GM12874 (cell line): ENCODE measurements at regions not wholly inside any gene's neighbourhood (a gene's known extent, or its start where the extent isn't known, plus 50 kb on each side); places are given as distances from the start of the nearest gene placed in this dataset.

Experiments
- CTCF ChIP-seq: IDR thresholded peaks from 2 replicates; pipeline ENCODE4 v1.5.1; 2011; ENCODE audit warnings: low read depth, mild to moderate bottlenecking, control low read depth, low read length, moderate library complexity; ENCODE audit not compliant: insufficient read depth

- TF ChIP-seq CTCF: no peak
Measured at GRCh38 chr11:96466607-96467006, 76.8 kb downstream of the JRKL start.

- TF ChIP-seq CTCF: no peak
Measured at GRCh38 chr11:96469776-96470175, 80.0 kb downstream of the JRKL start.

DNA sequence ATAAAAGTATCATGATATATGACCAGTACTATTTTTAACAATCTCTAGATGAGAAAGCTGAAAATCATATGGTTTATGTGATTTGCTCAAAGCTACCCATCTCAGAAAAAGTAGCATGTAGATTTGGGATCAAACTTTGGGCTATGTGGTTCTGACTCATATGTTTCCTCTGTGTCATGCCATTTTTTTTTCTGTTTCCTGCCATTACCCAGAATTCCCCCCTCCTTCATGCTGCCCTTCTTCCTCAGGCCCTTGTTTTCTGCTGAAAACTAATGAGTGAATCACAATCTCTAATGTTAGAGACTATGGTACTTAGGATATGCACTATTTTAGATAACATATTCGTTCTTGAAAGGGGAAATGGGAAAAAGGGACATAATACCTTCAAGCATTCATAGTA lies 80.7 kb downstream of the JRKL start:
- TF ChIP-seq CTCF: no peak

DNA sequence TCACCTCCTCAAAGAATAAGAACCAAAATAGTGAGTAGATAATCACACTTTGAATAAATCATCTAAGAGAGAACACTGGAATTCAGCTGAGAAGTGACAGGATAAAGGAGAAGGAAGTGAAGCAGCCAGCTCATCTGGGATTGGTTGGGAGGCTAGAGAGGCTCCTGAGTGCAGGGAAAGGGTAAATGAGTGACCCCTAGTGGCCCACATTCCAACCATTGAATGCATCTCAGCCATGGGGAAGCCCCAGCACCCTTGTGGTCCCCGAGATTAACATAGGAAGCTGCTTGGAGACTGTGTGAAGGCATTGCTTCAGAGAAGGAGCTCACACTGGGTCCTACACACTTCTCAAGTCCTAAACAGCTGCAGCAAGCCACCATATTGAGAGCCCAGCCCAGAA lies 82.3 kb downstream of the JRKL start:
- peak; percentile 31; the same call in 1 of the 2 replicates for TF ChIP-seq CTCF

GRCh38 chr11:96474263-96474662 lies 84.5 kb downstream of the JRKL start:
- TF ChIP-seq CTCF: no peak

DNA sequence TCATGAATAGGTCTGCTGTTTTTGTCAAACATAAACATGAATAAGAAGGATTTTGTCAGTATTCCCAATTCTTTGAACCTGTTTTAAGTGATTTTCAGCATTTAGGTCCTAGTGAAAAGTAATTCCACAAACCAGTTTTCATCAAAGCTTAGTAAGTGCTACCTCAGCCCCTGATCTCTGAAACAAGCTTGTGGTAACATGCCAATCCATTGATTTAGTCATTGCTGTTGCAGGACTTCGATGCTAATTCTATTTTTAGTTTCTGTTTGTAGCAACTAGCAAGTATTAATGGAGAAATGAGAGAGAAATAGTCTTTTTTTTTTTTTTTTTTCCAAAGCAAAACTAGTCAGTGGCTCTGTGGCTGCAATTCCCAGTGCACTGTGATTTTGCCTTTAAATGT lies 91.4 kb downstream of the JRKL start:
- no peak for TF ChIP-seq CTCF

DNA sequence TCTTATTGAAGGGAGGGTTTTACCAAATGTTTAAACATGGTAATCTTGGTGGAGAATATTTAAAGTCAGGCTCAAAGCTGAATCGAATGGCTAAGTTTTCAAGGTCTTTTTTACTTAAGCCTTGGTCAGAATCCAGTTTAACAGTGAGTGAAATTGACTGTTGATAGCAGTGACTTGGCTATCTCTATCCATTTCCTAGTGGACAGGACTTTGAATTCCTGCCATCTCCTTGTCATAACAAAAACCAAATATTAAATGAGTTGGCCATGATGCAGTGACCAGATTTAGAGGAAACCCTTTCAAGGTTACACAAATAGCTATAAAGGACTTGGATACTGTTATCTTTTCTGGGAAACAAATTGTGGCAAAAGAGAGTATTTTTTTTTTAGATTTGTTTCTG lies 92.0 kb downstream of the JRKL start:
- TF ChIP-seq CTCF: no peak

GRCh38 chr11:96482193-96482592 lies 92.4 kb downstream of the JRKL start:
- TF ChIP-seq CTCF: no peak
